ENCODE measurements at regions not wholly inside any gene's neighbourhood (a gene's known extent, or its start where the extent isn't known, plus 50 kb on each side); places are given as distances from the start of the nearest gene placed in this dataset.
A peak's percentile ranks its signal among the peaks of the same experiment; 100 is the strongest.

GRCh38 chr19:28596561-28597071 lies 616.3 kb downstream of the UQCRFS1 start (continued):
- TF ChIP-seq, protein P1, sequence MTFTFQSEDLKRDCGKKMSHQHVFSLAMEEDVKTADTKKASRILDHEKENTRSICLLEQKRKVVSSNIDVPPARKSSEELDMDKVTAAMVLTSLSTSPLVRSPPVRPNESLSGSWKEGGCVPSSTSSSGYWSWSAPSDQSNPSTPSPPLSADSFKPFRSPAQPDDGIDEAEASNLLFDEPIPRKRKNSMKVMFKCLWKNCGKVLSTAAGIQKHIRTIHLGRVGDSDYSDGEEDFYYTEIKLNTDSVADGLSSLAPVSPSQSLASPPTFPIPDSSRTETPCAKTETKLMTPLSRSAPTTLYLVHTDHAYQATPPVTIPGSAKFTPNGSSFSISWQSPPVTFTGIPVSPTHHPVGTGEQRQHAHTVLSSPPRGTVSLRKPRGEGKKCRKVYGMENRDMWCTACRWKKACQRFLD (tag by site-specific recombination; IDR thresholded peaks at IDR 0.05): no peak
- TF ChIP-seq RBAK (tag by site-specific recombination; IDR thresholded peaks at IDR 0.05) (no peak), ZNF132 (tag by site-specific recombination; IDR thresholded peaks at IDR 0.05; ENCODE audit: borderline replicate concordance) (no peak), ZNF23 (tag by site-specific recombination; IDR thresholded peaks at IDR 0.05; ENCODE audit: borderline replicate concordance) (no peak), ZNF677 (tag by site-specific recombination; IDR thresholded peaks at IDR 0.05) (no peak), ZNF555 (tag by site-specific recombination; conservative IDR thresholded peaks at IDR 0.05) (no peak), ZNF530 (tag by site-specific recombination; IDR thresholded peaks at IDR 0.05; ENCODE audit: low read depth) (no peak), FEZF1 (tag by site-specific recombination; IDR thresholded peaks at IDR 0.05) (peak; percentile 98), KLF8 (tag by site-specific recombination; IDR thresholded peaks at IDR 0.05) (no peak), ZNF792 (tag by site-specific recombination; IDR thresholded peaks at IDR 0.05) (no peak), ZSCAN16 (tag by site-specific recombination; IDR thresholded peaks at IDR 0.05) (peak; percentile 90), ZNF558 (tag by site-specific recombination; IDR thresholded peaks at IDR 0.05) (no peak), ZFP41 (tag by site-specific recombination; IDR thresholded peaks at IDR 0.05; ENCODE audit: borderline replicate concordance) (no peak), ZSCAN5A (tag by site-specific recombination; IDR thresholded peaks at IDR 0.05) (no peak), WT1 (tag by site-specific recombination; IDR thresholded peaks at IDR 0.05) (peak; percentile 95), HOXA7 (CRISPR knock-in tag; IDR thresholded peaks at IDR 0.05; ENCODE audit: borderline replicate concordance) (no peak), ZNF157 (tag by site-specific recombination; IDR thresholded peaks at IDR 0.05) (no peak), ZEB2 (tag by site-specific recombination; IDR thresholded peaks at IDR 0.05) (no peak), REPIN1 (tag by site-specific recombination; IDR thresholded peaks at IDR 0.05; ENCODE audit: low read depth) (no peak), ZBTB21 (tag by site-specific recombination; IDR thresholded peaks at IDR 0.05) (no peak), SALL2 (tag by site-specific recombination; IDR thresholded peaks at IDR 0.05; ENCODE audit: borderline replicate concordance) (no peak), ZNF701 (tag by site-specific recombination; IDR thresholded peaks at IDR 0.05) (no peak), ZNF510 (tag by site-specific recombination; IDR thresholded peaks at IDR 0.05; ENCODE audit: insufficient replicate concordance) (no peak), YY1 (tag by site-specific recombination; IDR thresholded peaks at IDR 0.05) (peak; percentile 48; the same call in 1 of the 2 replicates), OVOL3 (tag by site-specific recombination; IDR thresholded peaks at IDR 0.05) (no peak), ZNF214 (tag by site-specific recombination; IDR thresholded peaks at IDR 0.05; ENCODE audit: borderline replicate concordance) (no peak), ZNF670 (tag by site-specific recombination; IDR thresholded peaks at IDR 0.05; ENCODE audit: low read depth) (no peak), ZNF660 (tag by site-specific recombination; IDR thresholded peaks at IDR 0.05) (no peak; the same call in none of the 2 replicates), ZNF10 (tag by site-specific recombination; IDR thresholded peaks at IDR 0.05) (no peak), ZNF248 (tag by site-specific recombination; IDR thresholded peaks at IDR 0.05) (no peak), ZNF302 (tag by site-specific recombination; IDR thresholded peaks at IDR 0.05; ENCODE audit: low read depth) (no peak), ZNF354C (tag by site-specific recombination; IDR thresholded peaks at IDR 0.05; ENCODE audit: borderline replicate concordance, low read depth) (no peak), ZNF394 (tag by site-specific recombination; IDR thresholded peaks at IDR 0.05; ENCODE audit: borderline replicate concordance) (no peak), ZNF26 (tag by site-specific recombination; IDR thresholded peaks at IDR 0.05) (no peak), ZNF571 (tag by site-specific recombination; IDR thresholded peaks at IDR 0.05) (no peak)
- TF ChIP-seq, protein P2, sequence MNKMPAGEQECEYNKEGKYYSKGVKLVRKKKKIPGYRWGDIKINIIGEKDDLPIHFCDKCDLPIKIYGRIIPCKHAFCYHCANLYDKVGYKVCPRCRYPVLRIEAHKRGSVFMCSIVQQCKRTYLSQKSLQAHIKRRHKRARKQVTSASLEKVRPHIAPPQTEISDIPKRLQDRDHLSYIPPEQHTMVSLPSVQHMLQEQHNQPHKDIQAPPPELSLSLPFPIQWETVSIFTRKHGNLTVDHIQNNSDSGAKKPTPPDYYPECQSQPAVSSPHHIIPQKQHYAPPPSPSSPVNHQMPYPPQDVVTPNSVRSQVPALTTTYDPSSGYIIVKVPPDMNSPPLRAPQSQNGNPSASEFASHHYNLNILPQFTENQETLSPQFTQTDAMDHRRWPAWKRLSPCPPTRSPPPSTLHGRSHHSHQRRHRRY (tag by site-specific recombination; IDR thresholded peaks at IDR 0.05): 0 out of 2 replicates have a peak, but pooled peaks have one; percentile 31
- TF ChIP-seq, protein P3, sequence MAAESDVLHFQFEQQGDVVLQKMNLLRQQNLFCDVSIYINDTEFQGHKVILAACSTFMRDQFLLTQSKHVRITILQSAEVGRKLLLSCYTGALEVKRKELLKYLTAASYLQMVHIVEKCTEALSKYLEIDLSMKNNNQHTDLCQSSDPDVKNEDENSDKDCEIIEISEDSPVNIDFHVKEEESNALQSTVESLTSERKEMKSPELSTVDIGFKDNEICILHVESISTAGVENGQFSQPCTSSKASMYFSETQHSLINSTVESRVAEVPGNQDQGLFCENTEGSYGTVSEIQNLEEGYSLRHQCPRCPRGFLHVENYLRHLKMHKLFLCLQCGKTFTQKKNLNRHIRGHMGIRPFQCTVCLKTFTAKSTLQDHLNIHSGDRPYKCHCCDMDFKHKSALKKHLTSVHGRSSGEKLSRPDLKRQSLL (tag by site-specific recombination; IDR thresholded peaks at IDR 0.05): no peak
